ENCODE measurements at regions not wholly inside any gene's neighbourhood (a gene's known extent, or its start where the extent isn't known, plus 50 kb on each side); places are given as distances from the start of the nearest gene placed in this dataset.

DNA sequence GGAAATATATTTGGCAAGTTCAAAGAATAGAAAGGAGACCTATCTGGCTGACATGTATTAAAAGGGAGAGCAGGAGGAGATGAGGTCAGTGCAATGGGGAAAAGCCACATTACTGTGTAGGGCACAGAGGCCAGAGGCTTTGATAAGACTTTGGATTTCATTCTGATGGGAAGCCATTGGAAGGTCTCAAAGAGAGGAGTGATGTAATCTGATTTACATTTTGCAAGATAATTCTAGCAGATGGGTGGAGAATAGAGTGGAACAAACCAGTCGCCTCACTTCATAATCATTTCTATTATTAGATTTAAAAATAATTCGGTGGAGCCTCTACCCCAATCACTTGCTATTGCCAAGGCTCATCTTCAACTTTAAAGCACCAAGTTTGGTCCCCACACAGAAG lies 278.4 kb upstream of the ZC3H12C start:
- no peak for DNase-seq

- no peak for DNase-seq
Observed at GRCh38 chr11:109815500-109816150, 277.6 kb upstream of the ZC3H12C start.

GRCh38 chr11:109818290-109818689 lies 274.9 kb upstream of the ZC3H12C start:
- DNase-seq = no peak

GRCh38 chr11:109819410-109819809 lies 273.8 kb upstream of the ZC3H12C start:
- DNase-seq = no peak

GRCh38 chr11:109821511-109821910 lies 271.7 kb upstream of the ZC3H12C start:
- DNase-seq = no peak

DNA sequence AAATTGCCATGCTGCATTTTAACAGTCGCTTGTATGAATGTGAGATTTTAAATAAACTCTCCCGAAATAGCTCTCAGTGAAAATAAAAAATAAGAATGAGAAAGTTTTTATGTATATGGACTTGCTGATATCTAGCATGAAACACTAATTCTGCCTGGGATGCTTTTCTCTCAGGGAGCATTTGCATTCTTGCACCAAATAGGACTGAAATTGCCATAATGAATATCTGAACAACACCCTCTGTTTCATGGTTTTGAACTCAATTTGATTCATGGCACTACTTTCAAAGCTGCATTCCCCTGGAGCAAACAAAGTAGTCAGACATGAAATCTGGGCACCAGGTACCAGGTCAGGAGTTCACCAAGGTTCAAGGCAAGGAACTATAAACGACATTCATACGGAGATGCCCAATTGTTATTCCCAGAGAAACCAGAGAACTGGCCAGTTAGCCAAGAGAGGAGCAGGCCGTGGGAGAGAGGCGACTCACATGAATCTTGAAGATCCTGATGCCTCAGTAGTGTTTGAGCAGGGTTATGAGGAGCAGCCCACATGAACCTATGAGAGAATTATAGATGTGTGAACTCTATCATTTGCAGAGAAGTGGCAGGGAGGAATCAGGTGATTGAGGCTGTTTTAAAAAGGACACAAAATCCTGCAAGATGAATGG lies 270.6 kb upstream of the ZC3H12C start:
- no peak for DNase-seq

GRCh38 chr11:109828387-109828786 lies 264.8 kb upstream of the ZC3H12C start:
- DNase-seq = no peak

- no peak for DNase-seq
Observed at GRCh38 chr11:109838026-109838425, 255.2 kb upstream of the ZC3H12C start.

GRCh38 chr11:109845437-109845836 lies 247.8 kb upstream of the ZC3H12C start:
- DNase-seq = no peak

DNA sequence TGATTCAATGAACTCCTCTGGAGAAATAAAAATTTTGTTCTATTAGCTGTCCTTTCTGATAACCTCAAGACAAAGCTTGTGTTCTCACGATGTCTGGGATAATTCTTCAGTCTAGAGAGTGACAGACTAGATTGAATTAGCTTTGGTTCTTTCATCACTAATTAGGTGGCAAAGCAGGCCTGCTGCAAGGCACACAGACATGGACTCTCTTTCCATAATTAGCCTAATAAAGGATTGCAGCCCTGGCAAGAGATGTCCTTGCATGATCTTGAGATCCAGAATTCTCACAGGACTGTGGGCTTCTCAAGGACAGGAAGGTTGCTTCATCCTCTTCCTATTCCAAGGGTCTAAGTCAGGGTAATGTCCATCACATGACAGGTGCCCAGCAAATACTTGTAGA lies 245.6 kb upstream of the ZC3H12C start:
- no peak for DNase-seq

GRCh38 chr11:109849051-109849450 lies 244.1 kb upstream of the ZC3H12C start:
- no peak for DNase-seq

DNA sequence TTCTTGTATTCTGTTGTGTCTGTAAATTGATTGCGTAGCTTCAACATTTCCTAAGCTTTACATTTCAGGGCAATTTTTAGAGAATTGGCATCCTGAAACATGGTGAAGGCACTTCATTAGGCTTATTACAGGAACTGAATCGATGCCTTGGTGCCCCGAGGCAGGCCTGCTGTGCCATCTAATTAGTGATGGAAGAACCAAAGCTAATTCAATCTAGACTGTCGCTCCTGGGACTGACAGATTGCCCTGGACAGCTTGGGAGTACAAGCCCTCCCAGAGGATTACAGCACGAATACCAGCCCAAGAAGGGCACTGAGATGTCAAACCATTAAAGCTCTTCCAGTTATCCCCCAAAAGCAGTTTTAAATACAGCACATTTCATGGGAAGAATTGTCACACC lies 243.2 kb upstream of the ZC3H12C start:
- no peak for DNase-seq

- no peak for DNase-seq
Observed at GRCh38 chr11:109851780-109852390, 241.3 kb upstream of the ZC3H12C start.

- peak; percentile 60 for DNase-seq
Observed at GRCh38 chr11:109853156-109853776, 239.9 kb upstream of the ZC3H12C start.

GRCh38 chr11:109854731-109855130 lies 238.5 kb upstream of the ZC3H12C start:
- DNase-seq = no peak

GRCh38 chr11:109856928-109857327 lies 236.3 kb upstream of the ZC3H12C start:
- DNase-seq = no peak

DNA sequence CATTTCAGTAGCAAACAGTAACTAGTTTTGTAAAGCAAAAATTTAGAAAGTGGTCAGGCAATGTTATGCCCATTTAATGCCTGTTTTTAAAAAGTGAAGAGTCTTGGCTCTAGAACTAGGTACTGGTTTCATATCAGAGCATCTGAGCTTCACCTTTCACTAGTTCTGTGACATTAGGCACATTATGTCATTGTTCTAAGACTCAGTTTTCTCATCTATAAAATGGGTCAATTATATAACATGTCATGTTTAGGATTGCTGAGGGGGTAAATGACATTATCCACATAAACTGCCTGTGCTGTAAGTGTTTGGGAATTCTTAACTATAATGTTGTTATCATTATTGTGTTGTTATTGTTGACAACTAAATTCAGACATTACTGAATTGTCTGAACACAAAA lies 235.6 kb upstream of the ZC3H12C start:
- DNase-seq = no peak

DNA sequence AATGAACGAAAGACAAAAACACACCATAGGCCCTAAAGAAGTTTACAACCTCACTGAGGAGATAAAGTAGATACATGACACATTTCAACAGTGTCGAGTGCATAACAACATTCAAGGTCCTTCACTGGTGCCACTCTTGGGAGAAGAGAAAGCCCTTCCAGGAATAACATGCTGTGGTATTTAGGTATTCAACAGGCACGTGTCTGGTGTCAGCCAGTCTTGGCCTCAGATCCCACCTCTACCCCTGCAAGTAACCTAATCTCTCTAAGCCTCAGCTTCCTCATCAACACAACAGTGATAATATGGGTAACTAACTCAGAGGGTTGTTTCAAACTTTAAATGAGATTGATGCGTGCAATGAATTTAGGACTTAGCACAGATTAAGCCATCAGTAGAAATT lies 235.0 kb upstream of the ZC3H12C start:
- no peak for DNase-seq

DNA sequence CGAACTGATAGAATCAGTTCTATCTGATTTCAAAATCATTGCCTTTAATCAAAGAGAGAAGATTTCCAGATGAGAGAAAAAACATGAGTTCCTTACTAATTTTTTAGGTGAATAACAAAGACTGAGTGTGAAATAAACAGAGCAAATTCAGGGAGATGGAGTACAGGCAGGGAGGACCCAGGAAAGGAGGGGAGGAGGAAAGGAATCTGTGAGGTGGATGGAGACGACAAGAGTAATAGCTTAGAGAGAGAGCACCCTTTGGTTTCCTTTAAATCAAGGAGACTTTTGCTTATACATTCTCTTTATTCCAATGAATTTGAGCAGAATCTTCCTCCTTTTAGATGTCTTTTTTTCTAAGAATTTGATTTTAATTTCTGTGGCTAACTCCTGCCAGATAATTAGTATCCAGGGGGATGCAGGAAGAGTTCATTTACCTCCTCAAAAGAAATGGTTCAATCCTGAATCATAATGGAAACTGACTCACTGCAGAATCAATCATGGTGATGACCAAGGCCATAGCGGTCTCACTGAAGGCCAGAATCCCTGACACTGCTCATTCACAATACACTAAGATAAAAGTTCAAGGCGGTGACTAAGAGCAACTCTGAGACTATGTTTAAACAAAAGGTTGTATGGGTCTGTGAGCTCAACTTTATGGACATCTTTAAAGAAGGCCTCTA lies 234.0 kb upstream of the ZC3H12C start:
- no peak for DNase-seq

GRCh38 chr11:109862835-109863234 lies 230.4 kb upstream of the ZC3H12C start:
- DNase-seq = no peak

DNA sequence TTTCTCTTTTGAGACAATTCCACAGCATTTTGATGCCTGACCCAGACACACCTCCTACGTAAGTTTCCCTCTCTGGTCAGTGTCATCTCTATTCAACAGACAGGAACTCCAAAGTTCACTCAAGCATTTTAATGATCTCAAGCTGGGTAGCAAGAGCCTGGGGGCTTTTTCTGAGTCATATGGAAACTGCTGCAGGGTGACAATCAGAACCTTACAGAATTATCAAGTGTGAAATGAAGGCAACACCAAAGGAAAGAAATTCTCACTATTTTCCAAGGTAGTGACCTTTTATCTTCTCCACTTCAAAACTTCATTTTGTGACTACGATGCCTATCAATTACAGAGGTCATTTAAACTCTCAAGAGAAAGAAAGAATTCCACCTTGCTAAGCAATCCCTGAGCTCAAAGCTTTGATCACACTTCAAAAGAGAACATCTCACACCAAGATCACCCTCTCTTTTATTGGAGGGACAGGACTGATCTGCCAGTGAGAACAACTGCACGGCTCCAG lies 229.0 kb upstream of the ZC3H12C start:
- no peak for DNase-seq

- DNase-seq = no peak
Observed at GRCh38 chr11:109864834-109865547, 228.2 kb upstream of the ZC3H12C start.
